ENCODE measurements at regions not wholly inside any gene's neighbourhood (a gene's known extent, or its start where the extent isn't known, plus 50 kb on each side); places are given as distances from the start of the nearest gene placed in this dataset.

GRCh38 chr18:61706276-61706915, 186.4 kb downstream of the RNF152 start:
- no peak for TF ChIP-seq GATA2 (IDR thresholded peaks at IDR 0.05; ENCODE audit: low read depth, low read length)
- no peak for TF ChIP-seq GATA3 (IDR thresholded peaks at IDR 0.05; ENCODE audit: low read depth, low read length)
